WTC11 (cell line): ENCODE measurements at regions not wholly inside any gene's neighbourhood (a gene's known extent, or its start where the extent isn't known, plus 50 kb on each side); places are given as distances from the start of the nearest gene placed in this dataset.

Experiments
- ATAC-seq: fragments of 200-7000 bp; cut with Tn5 transposase; 2 replicates; pipeline ENCODE4 v1.10.0; 2021; ENCODE audit warnings: mild to moderate bottlenecking, moderate library complexity
- CTCF ChIA-PET: fragments of 300-600 bp; sonication (Branson Sonifier 250); formaldehyde crosslinking; loops from one replicate; lab custom pipeline; 2021; ENCODE audit warnings: antibody characterized with exemption; lab: Charles Lee
- POLR2A ChIA-PET: fragments of 350-600 bp; sonication (Branson Sonifier 250); formaldehyde crosslinking; loops from one replicate; lab custom pipeline; 2021; ENCODE audit warnings: antibody characterized with exemption; lab: Charles Lee
- DNase-seq: peaks from one replicate; pipeline ENCODE4 v3.0.0; 2021; ENCODE audit warnings: low spot score
- H3K27ac Mint-ChIP-seq: 2 replicates; pipeline ENCODE4 v1.8.0; 2021; ENCODE audit warnings: mixed read lengths
- H3K27me3 Mint-ChIP-seq: 2 replicates; pipeline ENCODE4 v1.8.0; 2021; ENCODE audit warnings: low read depth, mild to moderate bottlenecking, moderate library complexity, mixed read lengths
- H3K36me3 Mint-ChIP-seq: 2 replicates; pipeline ENCODE4 v1.8.0; 2021; ENCODE audit warnings: mixed read lengths
- H3K4me1 Mint-ChIP-seq: 2 replicates; pipeline ENCODE4 v1.8.0; 2022; ENCODE audit warnings: mixed read lengths
- H3K4me3 Mint-ChIP-seq: 2 replicates; pipeline ENCODE4 v1.8.0; 2021; ENCODE audit warnings: mild to moderate bottlenecking, moderate library complexity, mixed read lengths
- H3K9me3 Mint-ChIP-seq: 2 replicates; pipeline ENCODE4 v1.8.0; 2021; ENCODE audit warnings: mixed read lengths
- AR ChIP-seq: fragments of 250-450 bp; sonication (Bioruptor Pico); IDR thresholded peaks from 2 replicates; pipeline ENCODE4 v1.9.0; 2021; ENCODE audit warnings: mild to moderate bottlenecking
- CBFB ChIP-seq: sonication (generic); formaldehyde crosslinking; IDR thresholded peaks from 2 replicates; pipeline ENCODE4 v1.8.1; 2022; ENCODE audit warnings: mild to moderate bottlenecking, low read depth, missing genetic modification reagents
- CTCF ChIP-seq: fragments of 200-600 bp; IDR thresholded peaks from 2 replicates; pipeline ENCODE4 v1.8.0; 2022; ENCODE audit warnings: antibody characterized with exemption
- E2F5 ChIP-seq: sonication (generic); formaldehyde crosslinking; IDR thresholded peaks from 2 replicates; pipeline ENCODE4 v1.8.1; 2022; ENCODE audit warnings: mild to moderate bottlenecking, moderate library complexity, missing genetic modification reagents
- JAZF1 ChIP-seq: fragments of 250-450 bp; sonication (Bioruptor Pico); IDR thresholded peaks from 2 replicates; pipeline ENCODE4 v1.9.0; 2021; ENCODE audit warnings: moderate library complexity, mild to moderate bottlenecking, inconsistent platforms
- MAX ChIP-seq: sonication (generic); formaldehyde crosslinking; IDR thresholded peaks from 2 replicates; pipeline ENCODE4 v1.8.0; 2022; ENCODE audit warnings: mild to moderate bottlenecking, missing genetic modification reagents
- MYBL2 ChIP-seq: sonication (generic); formaldehyde crosslinking; IDR thresholded peaks from 2 replicates; pipeline ENCODE4 v1.8.1; 2023; ENCODE audit warnings: mild to moderate bottlenecking, moderate library complexity, missing genetic modification reagents
- NFATC4 ChIP-seq: fragments of 250-450 bp; sonication (Bioruptor Pico); IDR thresholded peaks from 2 replicates; pipeline ENCODE4 v1.9.0; 2021; ENCODE audit warnings: mild to moderate bottlenecking
- NFE2L1 ChIP-seq: sonication (generic); formaldehyde crosslinking; IDR thresholded peaks from 2 replicates; pipeline ENCODE4 v1.8.1; 2023; ENCODE audit warnings: missing genetic modification reagents
- PRRX2 ChIP-seq: fragments of 250-450 bp; sonication (Bioruptor Pico); IDR thresholded peaks from 2 replicates; pipeline ENCODE4 v1.8.0; 2021; ENCODE audit warnings: mild to moderate bottlenecking
- SMAD4 ChIP-seq: sonication (generic); formaldehyde crosslinking; IDR thresholded peaks from 2 replicates; pipeline ENCODE4 v1.8.0; 2022; ENCODE audit warnings: mild to moderate bottlenecking, missing genetic modification reagents
- TP53 ChIP-seq: sonication (generic); formaldehyde crosslinking; IDR thresholded peaks from 2 replicates; pipeline ENCODE4 v1.8.1; 2023; ENCODE audit warnings: mild to moderate bottlenecking, missing genetic modification reagents
- USF2 ChIP-seq: sonication (generic); formaldehyde crosslinking; IDR thresholded peaks from 2 replicates; pipeline ENCODE4 v1.8.1; 2023; ENCODE audit warnings: mild to moderate bottlenecking, missing genetic modification reagents, moderate library complexity
- ZMAT4 ChIP-seq: fragments of 250-450 bp; sonication (Bioruptor Pico); IDR thresholded peaks from 2 replicates; pipeline ENCODE4 v1.9.0; 2021; ENCODE audit warnings: mild to moderate bottlenecking
- ZNF121 ChIP-seq: sonication (generic); formaldehyde crosslinking; IDR thresholded peaks from 2 replicates; pipeline ENCODE4 v1.8.0; 2023; ENCODE audit warnings: missing genetic modification reagents
- ZNF232 ChIP-seq: sonication (generic); formaldehyde crosslinking; IDR thresholded peaks from 2 replicates; pipeline ENCODE4 v1.8.0; 2022; ENCODE audit warnings: mild to moderate bottlenecking, missing genetic modification reagents
- ZNF317 ChIP-seq: sonication (generic); formaldehyde crosslinking; IDR thresholded peaks from 2 replicates; pipeline ENCODE4 v1.8.1; 2023; ENCODE audit warnings: low read depth, mild to moderate bottlenecking, moderate library complexity, missing genetic modification reagents, borderline replicate concordance
- ZNF396 ChIP-seq: fragments of 250-450 bp; sonication (Bioruptor Pico); IDR thresholded peaks from 2 replicates; pipeline ENCODE4 v1.8.0; 2021; ENCODE audit warnings: mild to moderate bottlenecking, moderate library complexity, borderline replicate concordance
- TF ChIP-seq, protein P1 (sequence below): sonication (generic); formaldehyde crosslinking; IDR thresholded peaks from 2 replicates; pipeline ENCODE4 v1.8.0; 2023; ENCODE audit warnings: missing genetic modification reagents
- TF ChIP-seq, protein P2 (sequence below): sonication (generic); formaldehyde crosslinking; IDR thresholded peaks from 2 replicates; pipeline ENCODE4 v1.8.1; 2022; ENCODE audit warnings: mild to moderate bottlenecking, missing genetic modification reagents, moderate library complexity, borderline replicate concordance
- TF ChIP-seq, protein P3 (sequence below): sonication (generic); formaldehyde crosslinking; conservative IDR thresholded peaks from 2 replicates; pipeline ENCODE4 v1.8.1; 2023; ENCODE audit warnings: mild to moderate bottlenecking, low read depth, missing genetic modification reagents, moderate library complexity
- TF ChIP-seq, protein P4 (sequence below): sonication (generic); formaldehyde crosslinking; IDR thresholded peaks from 2 replicates; pipeline ENCODE4 v1.8.1; 2022; ENCODE audit warnings: low read depth, mild to moderate bottlenecking, moderate library complexity, missing genetic modification reagents, borderline replicate concordance

- TF ChIP-seq ZMAT4 (CRISPR knock-in tag) = no peak
- TF ChIP-seq E2F5 = no peak
- no peak for TF ChIP-seq NFATC4 (CRISPR knock-in tag)
- TF ChIP-seq, protein P1, sequence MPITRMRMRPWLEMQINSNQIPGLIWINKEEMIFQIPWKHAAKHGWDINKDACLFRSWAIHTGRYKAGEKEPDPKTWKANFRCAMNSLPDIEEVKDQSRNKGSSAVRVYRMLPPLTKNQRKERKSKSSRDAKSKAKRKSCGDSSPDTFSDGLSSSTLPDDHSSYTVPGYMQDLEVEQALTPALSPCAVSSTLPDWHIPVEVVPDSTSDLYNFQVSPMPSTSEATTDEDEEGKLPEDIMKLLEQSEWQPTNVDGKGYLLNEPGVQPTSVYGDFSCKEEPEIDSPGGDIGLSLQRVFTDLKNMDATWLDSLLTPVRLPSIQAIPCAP (CRISPR knock-in tag) = no peak
- TF ChIP-seq, protein P2, sequence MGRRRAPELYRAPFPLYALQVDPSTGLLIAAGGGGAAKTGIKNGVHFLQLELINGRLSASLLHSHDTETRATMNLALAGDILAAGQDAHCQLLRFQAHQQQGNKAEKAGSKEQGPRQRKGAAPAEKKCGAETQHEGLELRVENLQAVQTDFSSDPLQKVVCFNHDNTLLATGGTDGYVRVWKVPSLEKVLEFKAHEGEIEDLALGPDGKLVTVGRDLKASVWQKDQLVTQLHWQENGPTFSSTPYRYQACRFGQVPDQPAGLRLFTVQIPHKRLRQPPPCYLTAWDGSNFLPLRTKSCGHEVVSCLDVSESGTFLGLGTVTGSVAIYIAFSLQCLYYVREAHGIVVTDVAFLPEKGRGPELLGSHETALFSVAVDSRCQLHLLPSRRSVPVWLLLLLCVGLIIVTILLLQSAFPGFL = no peak
- TF ChIP-seq CTCF = no peak
- TF ChIP-seq CBFB = no peak
- no peak for TF ChIP-seq ZNF317
- no peak for TF ChIP-seq ZNF396 (CRISPR knock-in tag)
- TF ChIP-seq, protein P3, sequence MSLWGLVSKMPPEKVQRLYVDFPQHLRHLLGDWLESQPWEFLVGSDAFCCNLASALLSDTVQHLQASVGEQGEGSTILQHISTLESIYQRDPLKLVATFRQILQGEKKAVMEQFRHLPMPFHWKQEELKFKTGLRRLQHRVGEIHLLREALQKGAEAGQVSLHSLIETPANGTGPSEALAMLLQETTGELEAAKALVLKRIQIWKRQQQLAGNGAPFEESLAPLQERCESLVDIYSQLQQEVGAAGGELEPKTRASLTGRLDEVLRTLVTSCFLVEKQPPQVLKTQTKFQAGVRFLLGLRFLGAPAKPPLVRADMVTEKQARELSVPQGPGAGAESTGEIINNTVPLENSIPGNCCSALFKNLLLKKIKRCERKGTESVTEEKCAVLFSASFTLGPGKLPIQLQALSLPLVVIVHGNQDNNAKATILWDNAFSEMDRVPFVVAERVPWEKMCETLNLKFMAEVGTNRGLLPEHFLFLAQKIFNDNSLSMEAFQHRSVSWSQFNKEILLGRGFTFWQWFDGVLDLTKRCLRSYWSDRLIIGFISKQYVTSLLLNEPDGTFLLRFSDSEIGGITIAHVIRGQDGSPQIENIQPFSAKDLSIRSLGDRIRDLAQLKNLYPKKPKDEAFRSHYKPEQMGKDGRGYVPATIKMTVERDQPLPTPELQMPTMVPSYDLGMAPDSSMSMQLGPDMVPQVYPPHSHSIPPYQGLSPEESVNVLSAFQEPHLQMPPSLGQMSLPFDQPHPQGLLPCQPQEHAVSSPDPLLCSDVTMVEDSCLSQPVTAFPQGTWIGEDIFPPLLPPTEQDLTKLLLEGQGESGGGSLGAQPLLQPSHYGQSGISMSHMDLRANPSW (CRISPR knock-in tag) = no peak
- TF ChIP-seq TP53 = no peak
Observed at GRCh38 chr2:120418174-120418787, 72.3 kb downstream of the INHBB start (continued).

GRCh38 chr2:120419073-120419472 lies 73.1 kb downstream of the INHBB start:
- ATAC-seq (no peak), DNase-seq (no peak)
- POLR2A ChIA-PET = no interaction called here

More at GRCh38 chr2:120419073-120419472, 73.1 kb downstream of the INHBB start:
- Mint-ChIP-seq H3K4me3 (no peak overlapping the region), H3K27me3 (peaks cover 30% of the 10 kb centered on the region), H3K36me3 (no peaks in the 10 kb centered on the region), H3K27ac (no peak overlapping the region), H3K9me3 (no peaks in the 10 kb centered on the region), H3K4me1 (peaks cover 4% of the 10 kb centered on the region)
- TF ChIP-seq JAZF1 (CRISPR knock-in tag) = no peak
- no peak for TF ChIP-seq ZNF232
- TF ChIP-seq PRRX2 = no peak
- no peak for TF ChIP-seq NFE2L1
- TF ChIP-seq MYBL2 = no peak
- TF ChIP-seq AR (CRISPR knock-in tag) = no peak
- no peak for TF ChIP-seq ZNF121 (CRISPR knock-in tag)
- TF ChIP-seq USF2 (CRISPR knock-in tag) = no peak
- TF ChIP-seq SMAD4 (CRISPR knock-in tag) = no peak
- TF ChIP-seq, protein P4, sequence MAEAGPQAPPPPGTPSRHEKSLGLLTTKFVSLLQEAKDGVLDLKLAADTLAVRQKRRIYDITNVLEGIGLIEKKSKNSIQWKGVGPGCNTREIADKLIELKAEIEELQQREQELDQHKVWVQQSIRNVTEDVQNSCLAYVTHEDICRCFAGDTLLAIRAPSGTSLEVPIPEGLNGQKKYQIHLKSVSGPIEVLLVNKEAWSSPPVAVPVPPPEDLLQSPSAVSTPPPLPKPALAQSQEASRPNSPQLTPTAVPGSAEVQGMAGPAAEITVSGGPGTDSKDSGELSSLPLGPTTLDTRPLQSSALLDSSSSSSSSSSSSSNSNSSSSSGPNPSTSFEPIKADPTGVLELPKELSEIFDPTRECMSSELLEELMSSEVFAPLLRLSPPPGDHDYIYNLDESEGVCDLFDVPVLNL (CRISPR knock-in tag) = no peak
- TF ChIP-seq MAX (CRISPR knock-in tag) = no peak
- CTCF ChIA-PET = no interaction called here
